OCI-LY3 (cell line): ENCODE measurements at regions not wholly inside any gene's neighbourhood (a gene's known extent, or its start where the extent isn't known, plus 50 kb on each side); places are given as distances from the start of the nearest gene placed in this dataset.

Experiments
- EZH2phosphoT487 ChIP-seq: fragments of 200-600 bp; shearing (Covaris generic); IDR thresholded peaks from 2 replicates; pipeline ENCODE4 v1.6.1; 2018; ENCODE audit warnings: antibody characterized with exemption, mixed run types, low read depth
- TF ChIP-seq, protein P1 (sequence below): fragments of 200-600, 300-600 bp; sonication (generic); IDR thresholded peaks from 2 replicates; pipeline ENCODE4 v1.5.1; 2014; ENCODE audit warnings: antibody characterized with exemption, low read length, low read depth

- TF ChIP-seq, protein P1, sequence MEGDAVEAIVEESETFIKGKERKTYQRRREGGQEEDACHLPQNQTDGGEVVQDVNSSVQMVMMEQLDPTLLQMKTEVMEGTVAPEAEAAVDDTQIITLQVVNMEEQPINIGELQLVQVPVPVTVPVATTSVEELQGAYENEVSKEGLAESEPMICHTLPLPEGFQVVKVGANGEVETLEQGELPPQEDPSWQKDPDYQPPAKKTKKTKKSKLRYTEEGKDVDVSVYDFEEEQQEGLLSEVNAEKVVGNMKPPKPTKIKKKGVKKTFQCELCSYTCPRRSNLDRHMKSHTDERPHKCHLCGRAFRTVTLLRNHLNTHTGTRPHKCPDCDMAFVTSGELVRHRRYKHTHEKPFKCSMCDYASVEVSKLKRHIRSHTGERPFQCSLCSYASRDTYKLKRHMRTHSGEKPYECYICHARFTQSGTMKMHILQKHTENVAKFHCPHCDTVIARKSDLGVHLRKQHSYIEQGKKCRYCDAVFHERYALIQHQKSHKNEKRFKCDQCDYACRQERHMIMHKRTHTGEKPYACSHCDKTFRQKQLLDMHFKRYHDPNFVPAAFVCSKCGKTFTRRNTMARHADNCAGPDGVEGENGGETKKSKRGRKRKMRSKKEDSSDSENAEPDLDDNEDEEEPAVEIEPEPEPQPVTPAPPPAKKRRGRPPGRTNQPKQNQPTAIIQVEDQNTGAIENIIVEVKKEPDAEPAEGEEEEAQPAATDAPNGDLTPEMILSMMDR, result no peak
- no peak for TF ChIP-seq EZH2phosphoT487
Measured at GRCh38 chr2:67137699-67138098, 259.4 kb upstream of the ETAA1 start.
